COLO668 (cell line): ENCODE measurements at regions not wholly inside any gene's neighbourhood (a gene's known extent, or its start where the extent isn't known, plus 50 kb on each side); places are given as distances from the start of the nearest gene placed in this dataset.
"Not testable (repeated sequence)": the region's sequence is repeated elsewhere in the genome, so short reads cannot be mapped to it uniquely, and the experiment has no call there.

ENCODE experiments used
- DNase-seq: peaks from one replicate; lab custom pipeline; 2025; ENCODE audit not compliant: unreplicated experiment; lab: John Stamatoyannopoulos, UW

DNA sequence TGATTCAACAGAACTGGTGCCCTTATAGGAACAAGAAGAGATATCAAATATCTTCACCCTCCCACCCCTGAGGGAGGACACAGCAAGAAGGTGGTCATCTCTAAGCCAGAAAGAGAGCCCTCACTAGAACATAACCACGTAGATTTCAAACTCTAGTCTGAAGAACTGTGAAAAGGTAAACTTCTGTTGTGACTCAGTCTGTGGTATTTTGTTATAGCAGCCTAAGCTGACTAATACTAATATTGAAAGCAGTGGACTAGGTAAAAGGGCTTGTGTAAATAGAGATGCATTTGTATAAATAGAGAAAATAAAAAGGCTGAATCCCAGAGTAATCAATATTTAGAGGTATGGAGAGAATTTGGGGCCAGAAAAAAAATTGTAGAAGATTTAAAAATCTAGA lies 157.6 kb upstream of the CCNH start:
- DNase-seq = no peak

DNA sequence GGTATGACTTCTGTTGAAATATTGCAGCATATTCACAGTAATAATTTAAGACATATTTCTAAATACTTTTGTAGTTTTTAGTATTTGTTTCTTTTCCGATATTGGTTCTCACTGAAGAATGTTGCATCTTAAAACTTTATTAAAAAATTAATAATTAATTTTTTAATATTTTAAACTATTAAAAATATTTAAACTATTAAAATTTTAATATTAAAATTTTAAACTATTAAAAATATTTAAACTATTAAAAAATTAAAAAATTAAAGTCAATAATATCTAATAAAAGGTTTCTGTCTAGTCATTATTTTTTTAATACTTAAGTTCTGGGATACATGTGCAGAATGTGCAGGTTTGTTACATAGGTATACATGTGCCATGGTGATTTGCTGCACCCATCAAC lies 149.3 kb upstream of the CCNH start:
- no peak for DNase-seq

DNA sequence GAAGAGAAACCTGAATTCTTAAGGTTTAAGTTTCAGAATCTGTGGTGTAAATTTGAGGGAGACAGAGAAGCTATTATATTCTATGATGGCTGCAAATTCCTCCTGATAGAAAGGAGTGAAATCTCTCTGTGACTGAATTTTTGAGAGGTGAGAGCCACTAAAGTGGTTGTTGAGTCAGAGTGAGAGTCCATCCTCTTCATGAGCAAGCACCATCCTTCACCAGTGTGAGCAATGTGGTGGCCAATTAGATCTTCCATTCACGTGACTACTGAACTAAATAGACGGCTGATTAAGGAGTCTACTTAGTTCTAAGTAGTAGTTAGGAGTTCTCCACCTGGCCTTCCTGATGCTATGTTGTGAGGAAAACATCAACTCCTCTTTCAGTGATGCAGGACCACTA lies 147.8 kb upstream of the CCNH start:
- DNase-seq = no peak

DNA sequence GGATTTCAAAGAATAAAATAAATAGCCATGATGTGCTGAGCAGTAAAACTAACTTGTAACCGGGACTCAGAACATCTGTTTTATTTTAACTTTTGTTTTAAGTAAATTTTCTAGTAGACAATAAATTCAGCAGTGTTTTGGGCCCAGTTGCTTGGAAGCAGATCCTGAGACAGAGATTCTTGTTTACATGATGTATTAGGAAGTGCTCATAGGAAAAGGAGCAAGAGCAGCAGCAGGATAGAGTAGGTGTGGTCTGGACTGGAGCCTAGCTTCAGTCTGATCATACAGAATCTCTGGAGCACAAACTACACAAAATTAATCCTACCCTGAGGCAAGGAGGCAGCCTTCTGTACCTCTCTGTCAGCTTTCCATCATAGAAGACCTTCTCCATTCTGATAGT lies 139.2 kb upstream of the CCNH start:
- DNase-seq = no peak

DNA sequence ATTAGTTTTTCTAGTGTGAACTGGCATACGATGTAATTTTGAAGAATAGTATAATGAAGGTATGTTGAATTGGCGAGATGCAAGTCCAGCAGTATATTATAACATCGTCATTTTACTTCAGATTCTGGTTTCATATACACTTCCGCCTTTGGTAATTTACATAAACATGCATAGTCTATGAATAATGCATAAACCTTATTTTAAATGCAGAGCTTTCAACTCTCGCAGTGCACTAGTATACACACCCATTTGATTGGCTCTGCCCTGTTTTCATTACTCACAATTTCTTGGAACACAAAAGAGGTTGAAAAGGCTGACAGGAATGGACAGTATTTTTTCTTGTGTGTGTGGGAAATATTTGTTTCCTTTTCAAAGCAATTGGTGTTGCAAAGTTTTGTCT lies 128.9 kb upstream of the CCNH start:
- no peak for DNase-seq

DNA sequence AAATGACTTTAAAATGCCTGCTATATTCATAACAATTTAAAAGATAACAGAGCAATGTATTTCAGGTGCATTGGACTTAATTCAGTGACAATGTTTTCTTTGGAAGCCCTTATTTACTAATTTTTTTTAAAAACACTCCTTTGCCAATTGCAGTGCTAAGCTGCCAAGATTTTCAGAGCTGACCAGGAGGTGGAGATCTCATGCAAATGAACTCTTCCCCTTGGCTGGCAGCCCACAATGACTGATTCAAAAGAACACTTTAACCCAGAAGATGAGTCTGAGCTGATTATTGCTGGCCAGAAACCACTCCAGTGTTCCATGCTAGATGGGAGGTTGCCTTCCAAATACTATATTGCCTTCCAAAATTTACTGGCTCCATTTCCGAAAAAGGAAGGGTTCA lies 128.3 kb upstream of the CCNH start:
- no peak for DNase-seq

DNA sequence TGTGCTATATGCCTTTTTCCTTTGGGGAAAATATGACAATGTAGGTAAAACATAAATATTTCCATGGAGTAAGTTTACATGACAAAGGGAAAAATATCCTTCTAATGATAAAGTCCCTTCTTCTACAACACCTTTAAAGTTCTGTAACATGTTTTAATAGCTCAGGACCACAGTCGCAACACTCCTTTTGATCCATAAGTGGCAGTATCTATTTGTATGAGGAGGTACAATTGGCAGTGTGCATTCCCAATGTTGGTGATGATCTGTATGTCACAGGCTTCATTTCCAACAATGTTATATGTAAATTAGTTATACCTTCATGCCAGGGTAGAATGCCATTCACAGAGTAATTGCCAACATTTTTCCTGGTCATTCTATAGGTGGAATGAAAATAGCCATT lies 127.1 kb upstream of the CCNH start:
- DNase-seq = no peak

DNA sequence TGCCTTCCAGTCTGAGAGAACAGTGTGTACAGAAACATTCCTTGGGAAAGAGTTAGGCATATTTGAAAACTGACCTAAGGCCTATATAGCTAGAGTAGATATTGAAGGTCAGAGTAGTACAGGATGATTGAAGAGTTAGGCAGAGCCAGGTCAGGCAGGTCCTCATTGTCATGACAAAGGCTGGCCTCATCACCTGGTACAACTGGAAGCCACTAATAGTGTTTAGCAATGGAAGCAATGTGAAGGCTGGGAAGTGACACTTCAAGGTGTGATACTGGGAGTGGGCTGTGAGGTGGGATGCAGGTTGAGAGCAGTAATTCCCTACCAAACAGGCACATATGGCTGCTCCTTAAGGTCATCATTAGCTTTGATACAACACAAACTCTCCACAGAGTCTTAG lies 123.6 kb upstream of the CCNH start:
- DNase-seq = no peak

DNA sequence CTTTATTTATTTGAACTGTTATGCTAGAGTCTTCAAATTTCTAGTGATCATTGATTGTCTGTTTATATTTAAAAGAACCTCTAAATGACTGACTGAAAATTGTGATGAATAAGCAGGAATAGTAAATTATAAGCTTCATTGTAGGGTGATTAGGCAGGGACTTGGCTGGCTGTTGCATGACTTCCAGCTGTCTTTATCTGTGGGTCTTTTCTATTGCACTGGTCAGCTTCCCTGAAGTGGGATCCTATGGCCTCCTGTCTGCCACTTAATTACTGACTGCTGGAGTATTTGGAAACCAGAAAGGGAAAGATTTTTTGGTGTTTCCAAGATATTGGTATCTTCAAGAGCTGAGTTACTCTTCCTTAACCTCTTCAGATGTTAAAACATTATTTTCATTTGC lies 123.0 kb upstream of the CCNH start:
- DNase-seq = no peak

DNA sequence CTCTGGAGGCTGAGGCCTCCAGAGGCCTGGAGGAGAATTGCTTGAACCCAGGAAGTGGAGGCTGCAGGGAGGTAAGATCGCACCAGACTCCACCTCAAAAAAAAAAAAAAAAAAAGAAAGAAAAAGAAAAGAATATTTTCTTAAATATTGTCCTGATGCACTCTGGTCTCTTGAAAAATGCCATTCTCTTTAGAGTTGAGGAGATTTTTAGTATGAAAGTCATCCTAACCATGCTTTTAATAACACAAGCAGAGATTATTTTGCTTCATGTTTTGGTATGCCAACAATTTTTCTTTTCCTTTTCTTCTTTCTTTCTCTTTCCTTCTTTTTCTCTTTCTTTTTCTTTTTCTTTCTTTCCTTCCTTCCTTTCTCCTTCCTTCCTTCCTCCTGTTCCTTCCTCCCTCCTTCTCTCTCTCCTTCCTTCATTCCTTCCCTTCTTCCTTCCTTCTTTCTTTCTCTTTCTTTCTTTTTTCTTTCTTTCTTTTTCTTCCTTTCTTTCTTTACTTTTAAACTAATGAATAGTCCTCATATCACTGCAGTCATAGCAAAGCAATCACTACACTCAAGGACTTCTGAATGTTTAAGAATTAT lies 116.9 kb upstream of the CCNH start:
- DNase-seq = no peak

DNA sequence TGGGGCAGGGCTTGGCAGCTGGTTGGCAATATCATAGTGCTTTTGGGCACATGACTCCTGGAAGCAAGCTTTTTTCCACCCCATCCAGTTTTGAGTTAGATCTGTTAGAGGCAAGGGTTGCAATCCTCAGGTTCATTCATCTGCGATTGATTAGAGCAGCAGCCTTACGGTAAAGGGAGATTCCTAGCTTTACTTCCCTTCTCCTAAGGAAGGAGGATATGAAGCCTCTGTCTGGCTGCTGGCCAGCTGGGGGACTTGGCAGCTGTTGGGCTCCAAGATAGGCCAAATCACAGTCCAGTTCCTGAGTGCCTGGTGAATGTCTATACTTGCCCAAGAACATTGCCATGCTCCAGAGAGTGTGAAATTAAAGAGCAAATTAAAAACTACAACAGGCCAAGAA lies 113.4 kb upstream of the CCNH start:
- DNase-seq = no peak

DNA sequence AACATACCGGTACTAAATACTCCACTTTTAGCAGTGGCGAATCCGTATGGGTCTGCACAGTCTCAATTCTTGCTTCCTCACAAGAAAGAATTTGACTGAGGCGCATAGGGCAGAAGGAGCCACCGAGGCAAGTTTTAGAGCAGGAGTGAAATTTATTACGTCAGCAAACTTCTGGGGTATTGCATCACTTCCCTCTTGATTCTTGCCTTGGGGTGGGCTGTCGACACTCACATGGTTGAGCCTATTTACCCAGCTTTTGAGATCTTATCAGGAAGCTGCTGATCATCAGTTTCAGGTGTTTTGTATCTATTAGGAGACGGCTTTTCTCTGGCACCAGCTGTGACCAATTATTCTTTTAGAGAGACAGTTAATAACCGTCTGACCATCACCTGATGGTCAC lies 111.5 kb upstream of the CCNH start:
- no peak for DNase-seq

DNA sequence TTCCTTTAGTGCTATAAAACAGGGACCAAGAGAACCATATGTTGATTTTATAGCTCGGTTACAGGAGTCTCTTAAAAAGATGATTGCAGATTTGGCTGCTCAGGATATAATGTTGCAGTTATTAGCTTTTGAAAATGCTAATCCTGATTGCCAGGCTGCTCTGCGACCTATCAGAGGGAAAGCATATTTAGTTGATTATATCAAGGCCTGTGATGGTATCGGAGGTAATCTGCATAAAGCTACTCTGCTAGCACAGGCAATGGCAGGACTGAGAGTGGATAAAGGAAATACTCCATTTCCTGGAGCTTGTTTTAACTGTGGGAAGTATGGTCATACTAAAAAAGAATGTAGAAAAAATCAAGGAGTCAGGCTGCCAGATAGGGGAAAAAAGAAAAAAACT lies 99.0 kb upstream of the CCNH start:
- DNase-seq = not testable (repeated sequence)

DNA sequence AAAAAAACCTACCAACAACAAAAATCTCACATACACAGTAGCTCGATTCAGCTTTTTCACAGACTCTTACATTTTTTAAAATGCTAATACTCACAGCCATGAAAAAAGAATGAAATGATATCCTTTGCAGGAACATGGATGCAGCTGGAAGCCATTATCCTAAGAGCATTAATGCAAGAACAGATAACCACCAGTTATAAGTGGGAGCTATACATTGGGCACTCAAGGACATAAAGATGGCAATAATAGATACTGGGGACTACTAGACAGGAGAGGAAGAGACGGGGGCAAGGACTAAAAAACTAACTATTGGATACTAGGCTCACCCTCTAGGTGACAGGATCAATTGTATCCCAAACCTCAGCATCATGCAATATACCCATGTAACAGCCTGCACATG lies 90.3 kb upstream of the CCNH start:
- no peak for DNase-seq

DNA sequence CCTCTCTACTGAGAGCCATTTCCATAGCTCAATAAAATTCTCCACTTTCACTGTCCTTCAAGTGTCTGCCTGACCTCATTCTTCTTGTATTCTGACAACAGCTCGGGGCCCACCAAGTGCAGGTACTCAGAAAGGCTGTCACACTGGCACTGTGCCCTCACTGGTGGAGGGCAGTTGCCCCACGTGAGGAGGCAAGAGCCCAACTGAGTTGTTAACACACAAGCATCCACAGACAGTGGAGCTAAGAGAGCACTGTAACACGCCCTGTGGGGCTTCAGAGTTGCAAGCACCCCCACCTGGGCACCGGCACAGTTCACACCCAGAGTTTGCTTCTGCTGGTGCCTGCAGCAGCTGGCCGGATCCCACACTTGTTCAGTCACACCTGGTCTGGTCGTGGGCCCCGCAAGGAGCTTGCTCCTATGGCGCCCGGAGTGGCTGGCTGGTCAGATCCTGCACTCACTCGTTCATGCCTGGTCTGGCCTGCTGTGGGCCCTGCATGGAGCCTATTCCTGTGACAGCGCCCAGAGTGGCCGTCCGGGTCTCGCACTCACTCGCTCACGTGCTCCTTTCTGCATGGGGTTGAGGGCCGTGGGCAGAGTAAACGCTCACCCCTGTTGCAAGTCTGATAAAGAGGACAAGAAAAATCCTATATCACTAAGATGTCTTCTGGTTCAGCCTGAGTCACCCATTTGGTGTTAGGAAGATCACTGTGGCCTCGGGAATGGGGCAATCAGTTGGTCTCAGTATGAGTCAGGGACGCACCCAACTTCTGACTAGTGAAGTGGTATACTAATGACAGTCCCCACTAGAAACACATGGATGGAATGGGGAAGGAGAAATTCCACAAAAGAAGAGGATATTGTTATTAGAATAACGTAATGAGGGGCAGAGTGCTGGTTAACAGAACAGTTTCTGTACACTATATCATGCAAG lies 87.0 kb upstream of the CCNH start:
- DNase-seq = no peak
